PC-3 (cell line): ENCODE measurements at regions not wholly inside any gene's neighbourhood (a gene's known extent, or its start where the extent isn't known, plus 50 kb on each side); places are given as distances from the start of the nearest gene placed in this dataset.

Experiments used
- ATAC-seq: fragments of 200-7000 bp; cut with Tn5 transposase; 2 replicates; pipeline ENCODE4 v1.9.1; 2020; ENCODE audit warnings: mild to moderate bottlenecking, moderate library complexity
- BruUV-seq: library from RNA; stranded (reverse); fragments of 400-500 nt; replicated peaks from 2 replicates; lab custom pipeline; 2021; lab: Mats Ljungman, UMichigan
- CTCF ChIA-PET: fragments of 300-600 bp; sonication (Branson Sonifier 250); formaldehyde crosslinking; loops from one replicate; lab custom pipeline; 2022; ENCODE audit warnings: antibody characterized with exemption; lab: Charles Lee
- POLR2A ChIA-PET: fragments of 300-600 bp; sonication (Branson Sonifier 250); formaldehyde crosslinking; loops from one replicate; lab custom pipeline; 2022; ENCODE audit warnings: antibody characterized with exemption; ENCODE audit not compliant: unreplicated experiment; lab: Charles Lee
- DNase-seq: peaks from one replicate; pipeline ENCODE4 v3.0.0-alpha.2; 2015
- H2AFZ ChIP-seq: fragments of 300-600 bp; sonication (generic); 2 replicates; pipeline ENCODE4 v1.6.0; 2016; ENCODE audit warnings: antibody characterized with exemption, low read length
- H3F3A ChIP-seq: fragments of 300-600 bp; sonication (generic); one replicate; pipeline ENCODE4 v1.6.0; 2017; ENCODE audit warnings: antibody characterized with exemption, low read length, control low read depth, mild to moderate bottlenecking; ENCODE audit not compliant: unreplicated experiment
- H3K27ac ChIP-seq: fragments of 300-600 bp; sonication (generic); 2 replicates; pipeline ENCODE4 v1.5.1; 2016; ENCODE audit warnings: mild to moderate bottlenecking, low read length
- H3K27me3 ChIP-seq: fragments of 300-600 bp; sonication (generic); 2 replicates; pipeline ENCODE4 v1.6.1; 2016; ENCODE audit warnings: low read length, mixed read lengths
- H3K36me3 ChIP-seq: fragments of 300-600 bp; sonication (generic); 2 replicates; pipeline ENCODE4 v1.6.1; 2016; ENCODE audit warnings: low read depth, mixed run types, low read length, mixed read lengths
- H3K4me1 ChIP-seq: fragments of 300-600 bp; sonication (generic); 2 replicates; pipeline ENCODE4 v1.5.1; 2016; ENCODE audit warnings: low read length; ENCODE audit not compliant: insufficient read depth
- H3K4me2 ChIP-seq: fragments of 300-600 bp; sonication (generic); 2 replicates; pipeline ENCODE4 v1.6.0; 2016; ENCODE audit warnings: low read length
- H3K4me3 ChIP-seq: fragments of 300-600 bp; sonication (generic); 2 replicates; pipeline ENCODE4 v1.5.1; 2016; ENCODE audit warnings: mild to moderate bottlenecking, low read length, mixed read lengths
- H3K79me2 ChIP-seq: fragments of 300-600 bp; sonication (generic); 2 replicates; pipeline ENCODE4 v1.6.1; 2017; ENCODE audit warnings: low read length, mixed read lengths
- H3K9ac ChIP-seq: fragments of 300-600 bp; sonication (generic); 2 replicates; pipeline ENCODE4 v1.6.0; 2016; ENCODE audit warnings: mild to moderate bottlenecking, low read length
- H3K9me2 ChIP-seq: fragments of 300-600 bp; sonication (generic); replicated peaks from 2 replicates; pipeline ENCODE4 v1.6.1; 2016; ENCODE audit warnings: mixed run types, low read length, mixed read lengths
- H3K9me3 ChIP-seq: fragments of 300-600 bp; sonication (generic); 2 replicates; pipeline ENCODE4 v1.6.1; 2016; ENCODE audit warnings: low read length, mixed read lengths
- H4K20me1 ChIP-seq: fragments of 300-600 bp; sonication (generic); 2 replicates; pipeline ENCODE4 v1.6.1; 2016; ENCODE audit warnings: low read length, mixed read lengths
- EZH2 ChIP-seq: fragments of 300-600 bp; sonication (generic); IDR thresholded peaks from one replicate; pipeline ENCODE4 v1.6.1; 2017; ENCODE audit warnings: antibody characterized with exemption, mild to moderate bottlenecking, low read length; ENCODE audit not compliant: unreplicated experiment
- EZH2phosphoT487 ChIP-seq: fragments of 300-600 bp; sonication (generic); IDR thresholded peaks from 2 replicates; pipeline ENCODE4 v1.6.1; 2018; ENCODE audit warnings: mild to moderate bottlenecking, antibody characterized with exemption, low read length, borderline replicate concordance
- intact Hi-C: fragments of 100-400 bp; cut with micrococcal nuclease; formaldehyde crosslinking; loops from 2 replicates; pipeline ENCODE4 v1.9.0; 2023
- TF ChIP-seq, protein P1 (sequence below): fragments of 300-600 bp; sonication (generic); conservative IDR thresholded peaks from 2 replicates; pipeline ENCODE4 v1.5.1; 2017; ENCODE audit warnings: antibody characterized with exemption, low read depth, mild to moderate bottlenecking, low read length

GRCh38 chr11:70712471-70712870, 314.1 kb downstream of the CTTN start:
- Histone ChIP-seq H3K9me2 (no peaks in the 10 kb centered on the region), H3K36me3 (no peaks in the 10 kb centered on the region), H3K9ac (no peak overlapping the region), H3K79me2 (no peaks in the 10 kb centered on the region), H3K27me3 (no peaks in the 10 kb centered on the region), H4K20me1 (no peaks in the 10 kb centered on the region), H3K4me3 (no peak overlapping the region), H3K27ac (no peak overlapping the region), H3K9me3 (no peaks in the 10 kb centered on the region), H3K4me2 (no peak overlapping the region), H2AFZ (no peak overlapping the region), H3K4me1 (no peaks in the 10 kb centered on the region), H3F3A (no peaks in the 10 kb centered on the region)
- no peak for ATAC-seq
- POLR2A ChIA-PET: no interaction called here
- CTCF ChIA-PET: no interaction called here
- no TSS peak for BruUV-seq
- DNase-seq: no peak
- intact Hi-C loops: no loop called here
- TF ChIP-seq EZH2phosphoT487: no peak
- no peak for TF ChIP-seq EZH2
- TF ChIP-seq, protein P1, sequence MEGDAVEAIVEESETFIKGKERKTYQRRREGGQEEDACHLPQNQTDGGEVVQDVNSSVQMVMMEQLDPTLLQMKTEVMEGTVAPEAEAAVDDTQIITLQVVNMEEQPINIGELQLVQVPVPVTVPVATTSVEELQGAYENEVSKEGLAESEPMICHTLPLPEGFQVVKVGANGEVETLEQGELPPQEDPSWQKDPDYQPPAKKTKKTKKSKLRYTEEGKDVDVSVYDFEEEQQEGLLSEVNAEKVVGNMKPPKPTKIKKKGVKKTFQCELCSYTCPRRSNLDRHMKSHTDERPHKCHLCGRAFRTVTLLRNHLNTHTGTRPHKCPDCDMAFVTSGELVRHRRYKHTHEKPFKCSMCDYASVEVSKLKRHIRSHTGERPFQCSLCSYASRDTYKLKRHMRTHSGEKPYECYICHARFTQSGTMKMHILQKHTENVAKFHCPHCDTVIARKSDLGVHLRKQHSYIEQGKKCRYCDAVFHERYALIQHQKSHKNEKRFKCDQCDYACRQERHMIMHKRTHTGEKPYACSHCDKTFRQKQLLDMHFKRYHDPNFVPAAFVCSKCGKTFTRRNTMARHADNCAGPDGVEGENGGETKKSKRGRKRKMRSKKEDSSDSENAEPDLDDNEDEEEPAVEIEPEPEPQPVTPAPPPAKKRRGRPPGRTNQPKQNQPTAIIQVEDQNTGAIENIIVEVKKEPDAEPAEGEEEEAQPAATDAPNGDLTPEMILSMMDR: no peak

DNA sequence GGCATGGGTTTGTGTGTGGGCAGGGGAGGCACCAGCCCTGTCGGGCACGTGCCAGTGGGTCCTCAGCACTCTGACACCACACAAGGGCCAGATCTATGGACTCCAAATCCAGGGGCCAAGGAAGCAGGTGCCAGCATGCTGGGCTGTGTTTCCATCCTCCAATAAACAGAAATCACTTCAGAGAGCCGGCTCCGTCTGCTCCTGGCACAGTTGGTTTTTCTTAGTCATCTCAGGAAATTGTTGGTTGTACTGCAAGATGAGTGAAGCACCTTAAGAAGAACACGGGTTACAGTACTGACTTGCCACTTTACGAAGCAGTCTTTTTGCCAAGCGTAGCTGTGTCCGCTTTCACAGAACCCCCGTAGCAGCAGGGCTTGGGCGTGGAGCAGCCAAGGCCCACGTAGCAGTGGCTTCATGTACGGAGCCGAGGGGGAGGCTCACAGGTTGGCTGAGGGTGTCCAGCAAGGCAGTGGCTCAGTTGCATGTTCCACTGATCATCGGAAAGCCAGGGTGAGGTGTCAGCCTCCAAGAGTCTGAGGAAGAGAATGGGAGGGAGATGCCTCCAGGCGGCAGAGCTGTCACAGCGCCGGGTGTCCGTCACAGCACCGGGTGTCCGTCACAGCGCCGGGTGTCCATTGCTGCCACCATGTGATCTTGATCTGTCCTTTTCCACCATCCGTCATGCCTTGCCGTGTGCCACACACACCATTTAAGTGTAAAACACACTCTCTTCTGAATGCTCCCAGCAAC, 314.9 kb downstream of the CTTN start:
- no peak overlapping the region for H3K9ac ChIP-seq
- ChIA-PET POLR2A (no interaction called here), CTCF (no interaction called here)
- intact Hi-C loops: no loop called here
- H2AFZ ChIP-seq: no peak overlapping the region
- H3K27ac ChIP-seq: no peak overlapping the region
- H3K4me2 ChIP-seq: no peak overlapping the region
- BruUV-seq: no TSS peak
- DNase-seq (no peak), ATAC-seq (no peak)
- H3K79me2 ChIP-seq: no peaks in the 10 kb centered on the region
- no peaks in the 10 kb centered on the region for H3K27me3 ChIP-seq
- H4K20me1 ChIP-seq: no peaks in the 10 kb centered on the region
- H3K9me2 ChIP-seq: no peaks in the 10 kb centered on the region
- TF ChIP-seq, protein P1: no peak
- TF ChIP-seq EZH2phosphoT487 (no peak), EZH2 (no peak)
- H3K4me1 ChIP-seq: no peaks in the 10 kb centered on the region
- no peaks in the 10 kb centered on the region for H3F3A ChIP-seq
- no peaks in the 10 kb centered on the region for H3K36me3 ChIP-seq
- H3K4me3 ChIP-seq: no peak overlapping the region
- H3K9me3 ChIP-seq: no peaks in the 10 kb centered on the region

DNA sequence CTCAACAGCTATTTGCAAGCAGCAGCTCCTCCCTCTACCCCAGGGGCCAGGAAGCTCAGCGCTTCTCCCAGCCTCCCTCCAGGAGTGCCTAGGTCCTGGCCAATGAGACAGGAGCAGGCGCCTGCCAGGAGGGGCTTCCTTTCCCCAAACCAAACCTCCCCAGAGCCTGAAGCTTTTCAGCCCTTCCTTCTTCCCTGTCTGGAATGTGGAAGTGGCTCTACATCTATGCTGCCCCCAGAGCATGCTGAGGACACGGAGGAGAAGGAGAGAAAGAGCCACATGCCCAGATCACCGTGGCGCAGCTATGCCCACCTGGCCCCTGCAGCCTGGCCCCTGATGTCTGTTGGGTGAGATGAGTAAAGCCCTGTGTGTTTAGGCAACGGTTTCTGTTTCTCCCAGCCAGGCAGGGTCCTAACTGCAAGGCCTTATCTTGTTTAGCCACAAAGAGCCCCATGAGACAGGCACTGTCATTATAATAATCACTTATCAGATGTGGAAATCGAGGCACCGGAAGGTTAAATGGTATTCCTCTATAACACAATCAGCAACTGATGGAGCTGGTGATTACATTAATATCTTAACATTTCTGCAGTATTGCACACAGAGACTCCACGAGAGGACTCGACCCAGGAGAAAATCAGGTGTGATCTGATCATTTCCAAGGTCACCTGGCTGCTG, 315.8 kb downstream of the CTTN start:
- intact Hi-C loops: no loop called here
- H3K27ac ChIP-seq: no peak overlapping the region
- no peak overlapping the region for H2AFZ ChIP-seq
- BruUV-seq: no TSS peak
- no peaks in the 10 kb centered on the region for H3K9me3 ChIP-seq
- H3F3A ChIP-seq: no peaks in the 10 kb centered on the region
- no peak overlapping the region for H3K9ac ChIP-seq
- CTCF ChIA-PET: no interaction called here
- TF ChIP-seq, protein P1: no peak
- no peak for TF ChIP-seq EZH2
- no peak for TF ChIP-seq EZH2phosphoT487
- H3K4me3 ChIP-seq: no peak overlapping the region
- no peaks in the 10 kb centered on the region for H3K27me3 ChIP-seq
- DNase-seq (no peak), ATAC-seq (no peak)
- no peaks in the 10 kb centered on the region for H3K79me2 ChIP-seq
- H3K36me3 ChIP-seq: no peaks in the 10 kb centered on the region
- no peaks in the 10 kb centered on the region for H3K9me2 ChIP-seq
- no peak overlapping the region for H3K4me2 ChIP-seq
- H4K20me1 ChIP-seq: no peaks in the 10 kb centered on the region
- POLR2A ChIA-PET: no interaction called here
- H3K4me1 ChIP-seq: no peaks in the 10 kb centered on the region
